HG03039 (cell line): ENCODE measurements at regions not wholly inside any gene's neighbourhood (a gene's known extent, or its start where the extent isn't known, plus 50 kb on each side); places are given as distances from the start of the nearest gene placed in this dataset.
A peak's percentile ranks its signal among the peaks of the same experiment; 100 is the strongest.

ENCODE experiments used
- ATAC-seq: cut with Tn5 transposase; IDR thresholded peaks from one replicate; pipeline ENCODE4 v1.9.1; 2021; ENCODE audit warnings: mild to moderate bottlenecking, moderate library complexity; ENCODE audit not compliant: unreplicated experiment

- ATAC-seq: no peak
Measured at GRCh38 chr10:20962165-20962564, 65.1 kb upstream of the NEBL start.

GRCh38 chr10:20959242-20959641 lies 62.1 kb upstream of the NEBL start:
- no peak for ATAC-seq

GRCh38 chr10:20958764-20959163 lies 61.7 kb upstream of the NEBL start:
- no peak for ATAC-seq

- no peak for ATAC-seq
Measured at GRCh38 chr10:20958225-20958624, 61.1 kb upstream of the NEBL start.

- ATAC-seq: no peak
Measured at GRCh38 chr10:20957744-20958143, 60.6 kb upstream of the NEBL start.

GRCh38 chr10:20956843-20957242 lies 59.7 kb upstream of the NEBL start:
- ATAC-seq: no peak

GRCh38 chr10:20955355-20955893 lies 58.3 kb upstream of the NEBL start:
- no peak for ATAC-seq

- no peak for ATAC-seq
Measured at GRCh38 chr10:20954519-20954918, 57.4 kb upstream of the NEBL start.

- no peak for ATAC-seq
Measured at GRCh38 chr10:20953120-20953519, 56.0 kb upstream of the NEBL start.

GRCh38 chr10:20949967-20950366 lies 52.9 kb upstream of the NEBL start:
- no peak for ATAC-seq

- peak; percentile 81 for ATAC-seq
Measured at GRCh38 chr10:20948686-20949327, 51.7 kb upstream of the NEBL start.
